Caco-2 (cell line): ENCODE measurements at regions not wholly inside any gene's neighbourhood (a gene's known extent, or its start where the extent isn't known, plus 50 kb on each side); places are given as distances from the start of the nearest gene placed in this dataset.

Source experiments
- BruUV-seq: library from RNA; stranded (reverse); fragments of 400-500 nt; replicated peaks from 2 replicates; lab custom pipeline; 2021; lab: Mats Ljungman, UMichigan
- CTCF ChIA-PET: fragments of 300-600 bp; sonication (Branson Sonifier 250); formaldehyde crosslinking; loops from one replicate; lab custom pipeline; 2022; ENCODE audit warnings: antibody characterized with exemption; lab: Charles Lee
- POLR2A ChIA-PET: fragments of 300-600 bp; sonication (Branson Sonifier 250); formaldehyde crosslinking; loops from one replicate; lab custom pipeline; 2022; ENCODE audit warnings: antibody characterized with exemption; lab: Charles Lee
- DNase-seq, 2 experiments: peaks; one replicate each; pipeline versions ENCODE4 v3.0.0 to v3.0.0-alpha.2; 2020 to 2022
- H3K27me3 ChIP-seq: replicated peaks from 2 replicates; pipeline ENCODE4 v1.6.0; 2011; ENCODE audit warnings: low read length; ENCODE audit not compliant: control insufficient read depth, insufficient read depth
- H3K36me3 ChIP-seq: 2 replicates; pipeline ENCODE4 v1.5.1; 2011; ENCODE audit warnings: low read length; ENCODE audit not compliant: control insufficient read depth, insufficient read depth
- H3K4me1 ChIP-seq: fragments of 250-450 bp; sonication (Bioruptor Pico); 2 replicates; pipeline ENCODE4 v1.5.1; 2020; ENCODE audit warnings: mild to moderate bottlenecking
- H3K4me3 ChIP-seq: 2 replicates; pipeline ENCODE4 v1.5.1; 2011; ENCODE audit warnings: low read depth, mild to moderate bottlenecking, control low read depth, low read length
- H3K9me3 ChIP-seq: fragments of 250-450 bp; sonication (Bioruptor Pico); 2 replicates; pipeline ENCODE4 v1.5.1; 2020; ENCODE audit warnings: mild to moderate bottlenecking, moderate library complexity
- H3K27ac Mint-ChIP-seq: one replicate; pipeline ENCODE4 v1.8.0; 2022; ENCODE audit warnings: mixed read lengths; ENCODE audit not compliant: unreplicated experiment
- H3K27me3 Mint-ChIP-seq: one replicate; pipeline ENCODE4 v1.8.0; 2022; ENCODE audit warnings: mixed read lengths; ENCODE audit not compliant: insufficient read depth, unreplicated experiment
- H3K36me3 Mint-ChIP-seq: one replicate; pipeline ENCODE4 v1.8.0; 2022; ENCODE audit warnings: mild to moderate bottlenecking, mixed read lengths; ENCODE audit not compliant: insufficient read depth, unreplicated experiment
- H3K4me1 Mint-ChIP-seq: one replicate; pipeline ENCODE4 v1.8.0; 2022; ENCODE audit warnings: low read depth, mixed read lengths; ENCODE audit not compliant: unreplicated experiment
- H3K4me3 Mint-ChIP-seq: one replicate; pipeline ENCODE4 v1.8.0; 2022; ENCODE audit warnings: mild to moderate bottlenecking, moderate library complexity, mixed read lengths; ENCODE audit not compliant: unreplicated experiment
- H3K9me3 Mint-ChIP-seq: one replicate; pipeline ENCODE4 v1.8.0; 2022; ENCODE audit warnings: mixed read lengths; ENCODE audit not compliant: unreplicated experiment
- intact Hi-C: fragments of 100-400 bp; cut with micrococcal nuclease; formaldehyde crosslinking; loops from one replicate; pipeline ENCODE4 v1.10.0; 2022; ENCODE audit not compliant: unreplicated experiment
- TF ChIP-seq, protein P1 (sequence below), 2 experiments: fragments of 200-600 bp in 1 of 2; IDR thresholded peaks; 1 replicate in 1 of 2; 2 replicates in 1 of 2; pipeline versions ENCODE4 v1.5.1 to v1.8.0; 2011 to 2022; ENCODE audit warnings: antibody characterized with exemption in 1 of 2, control low read depth in 1 of 2, inconsistent platforms in 1 of 2, low read depth in 1 of 2, low read length in 1 of 2, mild to moderate bottlenecking in 1 of 2, moderate library complexity in 1 of 2; ENCODE audit not compliant: insufficient read depth in 1 of 2, severe bottlenecking in 1 of 2, unreplicated experiment in 1 of 2

GRCh38 chr5:89342106-89342876 is 459.3 kb upstream of the MEF2C start:
- H3K9me3 Mint-ChIP-seq, result no peaks in the 10 kb centered on the region
- no peak for DNase-seq
- TF ChIP-seq, protein P1, sequence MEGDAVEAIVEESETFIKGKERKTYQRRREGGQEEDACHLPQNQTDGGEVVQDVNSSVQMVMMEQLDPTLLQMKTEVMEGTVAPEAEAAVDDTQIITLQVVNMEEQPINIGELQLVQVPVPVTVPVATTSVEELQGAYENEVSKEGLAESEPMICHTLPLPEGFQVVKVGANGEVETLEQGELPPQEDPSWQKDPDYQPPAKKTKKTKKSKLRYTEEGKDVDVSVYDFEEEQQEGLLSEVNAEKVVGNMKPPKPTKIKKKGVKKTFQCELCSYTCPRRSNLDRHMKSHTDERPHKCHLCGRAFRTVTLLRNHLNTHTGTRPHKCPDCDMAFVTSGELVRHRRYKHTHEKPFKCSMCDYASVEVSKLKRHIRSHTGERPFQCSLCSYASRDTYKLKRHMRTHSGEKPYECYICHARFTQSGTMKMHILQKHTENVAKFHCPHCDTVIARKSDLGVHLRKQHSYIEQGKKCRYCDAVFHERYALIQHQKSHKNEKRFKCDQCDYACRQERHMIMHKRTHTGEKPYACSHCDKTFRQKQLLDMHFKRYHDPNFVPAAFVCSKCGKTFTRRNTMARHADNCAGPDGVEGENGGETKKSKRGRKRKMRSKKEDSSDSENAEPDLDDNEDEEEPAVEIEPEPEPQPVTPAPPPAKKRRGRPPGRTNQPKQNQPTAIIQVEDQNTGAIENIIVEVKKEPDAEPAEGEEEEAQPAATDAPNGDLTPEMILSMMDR (IDR thresholded peaks at IDR 0.05; ENCODE audit: insufficient read depth in 1 of 2, low read depth in 1 of 2, low read length in 1 of 2, severe bottlenecking in 1 of 2, unreplicated experiment in 1 of 2), result no peak
- CTCF ChIA-PET, result no interaction called here
- no peaks in the 10 kb centered on the region for H3K4me1 ChIP-seq
- BruUV-seq, result no TSS peak
- H3K27ac Mint-ChIP-seq, result no peak overlapping the region
- H3K36me3 Mint-ChIP-seq, result no peaks in the 10 kb centered on the region
- H3K36me3 ChIP-seq, result no peaks in the 10 kb centered on the region
- no peaks in the 10 kb centered on the region for H3K27me3 ChIP-seq
- intact Hi-C loops, result no loop called here
- H3K4me3 Mint-ChIP-seq, result no peak overlapping the region
- H3K27me3 Mint-ChIP-seq, result peaks cover 2% of the 10 kb centered on the region
- no peaks in the 10 kb centered on the region for H3K4me1 Mint-ChIP-seq
- POLR2A ChIA-PET, result no interaction called here
- H3K9me3 ChIP-seq, result no peaks in the 10 kb centered on the region
- H3K4me3 ChIP-seq, result no peak overlapping the region

DNA sequence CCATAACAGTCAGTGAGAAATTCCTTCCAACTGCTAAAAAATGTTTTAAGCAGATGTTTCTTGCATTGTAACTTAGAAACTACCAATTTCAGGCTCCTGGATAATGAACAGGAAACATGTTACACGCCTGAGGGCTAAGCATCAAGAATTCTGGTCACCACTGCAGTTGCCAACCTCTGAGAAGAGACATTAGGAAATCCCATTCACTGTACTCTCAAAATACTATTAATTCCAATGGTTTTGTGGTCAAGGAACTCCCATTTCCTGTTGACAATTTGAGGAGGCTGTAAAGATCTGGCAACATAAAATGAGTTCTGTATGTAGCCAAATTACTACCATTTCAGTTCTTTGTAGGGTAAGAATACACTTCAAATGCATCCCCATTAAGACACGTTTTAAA is 456.0 kb upstream of the MEF2C start:
- no peak overlapping the region for H3K4me3 Mint-ChIP-seq
- POLR2A ChIA-PET, result no interaction called here
- H3K36me3 ChIP-seq, result no peaks in the 10 kb centered on the region

GRCh38 chr5:89336111-89336510 is 453.1 kb upstream of the MEF2C start:
- H3K9me3 Mint-ChIP-seq, result no peaks in the 10 kb centered on the region
- no peak for DNase-seq
- Histone ChIP-seq H3K36me3 (no peaks in the 10 kb centered on the region), H3K9me3 (no peaks in the 10 kb centered on the region), H3K4me3 (no peak overlapping the region), H3K4me1 (no peaks in the 10 kb centered on the region), H3K27me3 (no peaks in the 10 kb centered on the region)
- H3K4me1 Mint-ChIP-seq, result no peaks in the 10 kb centered on the region
- CTCF ChIA-PET, result no interaction called here
- TF ChIP-seq, protein P1 (IDR thresholded peaks at IDR 0.05; ENCODE audit: insufficient read depth in 1 of 2, low read depth in 1 of 2, low read length in 1 of 2, severe bottlenecking in 1 of 2, unreplicated experiment in 1 of 2), result no peak
- no peak overlapping the region for H3K27ac Mint-ChIP-seq
- BruUV-seq, result no TSS peak
- POLR2A ChIA-PET, result no interaction called here
- peaks cover 2% of the 10 kb centered on the region for H3K27me3 Mint-ChIP-seq
- H3K36me3 Mint-ChIP-seq, result no peaks in the 10 kb centered on the region
- H3K4me3 Mint-ChIP-seq, result no peak overlapping the region
- intact Hi-C loops, result no loop called here

More for the DNA sequence above, 456.0 kb upstream of the MEF2C start:
- no peak overlapping the region for H3K4me3 ChIP-seq
- no peaks in the 10 kb centered on the region for H3K4me1 ChIP-seq
- BruUV-seq, result no TSS peak
- H3K4me1 Mint-ChIP-seq, result no peaks in the 10 kb centered on the region
- intact Hi-C loops, result no loop called here
- TF ChIP-seq, protein P1 (IDR thresholded peaks at IDR 0.05; ENCODE audit: insufficient read depth in 1 of 2, low read depth in 1 of 2, low read length in 1 of 2, severe bottlenecking in 1 of 2, unreplicated experiment in 1 of 2), result no peak
- H3K27me3 Mint-ChIP-seq, result peaks cover 2% of the 10 kb centered on the region
- H3K9me3 Mint-ChIP-seq, result no peaks in the 10 kb centered on the region
- H3K36me3 Mint-ChIP-seq, result no peaks in the 10 kb centered on the region
- no peaks in the 10 kb centered on the region for H3K9me3 ChIP-seq
- no peak overlapping the region for H3K27ac Mint-ChIP-seq
- no peaks in the 10 kb centered on the region for H3K27me3 ChIP-seq
- CTCF ChIA-PET, result no interaction called here
- DNase-seq, result no peak
